ENCODE measurements at regions not wholly inside any gene's neighbourhood (a gene's known extent, or its start where the extent isn't known, plus 50 kb on each side); places are given as distances from the start of the nearest gene placed in this dataset.

GRCh38 chrX:69386681-69387080, 117.4 kb upstream of the NALF2 start:
- WGBS, 2 donors = 83 to 86% methylated on average over 2 of the region's 2 CpGs
- Histone ChIP-seq H3K9me3 (no peaks in the 10 kb centered on the region), H3K4me3 (no peak overlapping the region), H3K27me3 (no peaks in the 10 kb centered on the region), H3K4me1 (no peaks in the 10 kb centered on the region), H3K36me3 (no peaks in the 10 kb centered on the region), H3K27ac (no peak overlapping the region)
- ATAC-seq (ENCODE audit: low FRiP score in 2 of 2) = no peak
- TF ChIP-seq EP300 (IDR thresholded peaks at IDR 0.05) = no peak
- no peak for TF ChIP-seq CTCF (IDR thresholded peaks at IDR 0.05)
- TF ChIP-seq POLR2A (IDR thresholded peaks at IDR 0.05) = no peak
- TF ChIP-seq POLR2AphosphoS5 (IDR thresholded peaks at IDR 0.05) = no peak
- no peak for DNase-seq

- H3K36me3 ChIP-seq = no peaks in the 10 kb centered on the region
- H3K27ac ChIP-seq = no peak overlapping the region
- no peak for DNase-seq
- no peak for ATAC-seq (ENCODE audit: low FRiP score in 2 of 2)
- H3K4me1 ChIP-seq = no peaks in the 10 kb centered on the region
- no peaks in the 10 kb centered on the region for H3K27me3 ChIP-seq
- TF ChIP-seq POLR2AphosphoS5 (IDR thresholded peaks at IDR 0.05) (no peak), EP300 (IDR thresholded peaks at IDR 0.05) (no peak), POLR2A (IDR thresholded peaks at IDR 0.05) (no peak), CTCF (IDR thresholded peaks at IDR 0.05) (no peak)
- H3K9me3 ChIP-seq = peaks cover 0 to 9% (median 0%) of the 10 kb centered on the region in 4 donors
- WGBS, 2 donors = 76 to 80% methylated on average over 1 to 3 of the region's 3 CpGs
- no peak overlapping the region for H3K4me3 ChIP-seq
These were observed 124.7 kb upstream of the NALF2 start for GRCh38 chrX:69379412-69379811.

- no peak for ATAC-seq (ENCODE audit: low FRiP score in 2 of 2)
- H3K4me1 ChIP-seq = no peaks in the 10 kb centered on the region
- H3K27me3 ChIP-seq = no peaks in the 10 kb centered on the region
- TF ChIP-seq POLR2AphosphoS5 (IDR thresholded peaks at IDR 0.05) = no peak
- TF ChIP-seq POLR2A (IDR thresholded peaks at IDR 0.05) = no peak
- TF ChIP-seq EP300 (IDR thresholded peaks at IDR 0.05) = no peak
- no peak for TF ChIP-seq CTCF (IDR thresholded peaks at IDR 0.05)
- no peak overlapping the region for H3K27ac ChIP-seq
- H3K4me3 ChIP-seq = no peak overlapping the region
- WGBS, 2 donors = 67 to 74% methylated on average over 1 of the region's 1 CpG
- H3K36me3 ChIP-seq = no peaks in the 10 kb centered on the region
- peaks cover 0 to 9% (median 0%) of the 10 kb centered on the region in 4 donors for H3K9me3 ChIP-seq
- DNase-seq = no peak
These were observed 129.6 kb upstream of the NALF2 start for GRCh38 chrX:69374569-69374968.

- ATAC-seq (ENCODE audit: low FRiP score in 2 of 2) (no peak), DNase-seq (no peak)
- Histone ChIP-seq H3K27me3 (no peaks in the 10 kb centered on the region), H3K36me3 (no peaks in the 10 kb centered on the region), H3K27ac (no peak overlapping the region), H3K4me1 (no peaks in the 10 kb centered on the region), H3K9me3 (peaks cover 0 to 8% (median 0%) of the 10 kb centered on the region in 4 donors), H3K4me3 (no peak overlapping the region)
- TF ChIP-seq POLR2A (IDR thresholded peaks at IDR 0.05) (no peak), EP300 (IDR thresholded peaks at IDR 0.05) (no peak), CTCF (IDR thresholded peaks at IDR 0.05) (no peak), POLR2AphosphoS5 (IDR thresholded peaks at IDR 0.05) (no peak)
These were observed 131.7 kb upstream of the NALF2 start for GRCh38 chrX:69372435-69372834.

- ATAC-seq (ENCODE audit: low FRiP score in 2 of 2) (no peak), DNase-seq (no peak)
- Histone ChIP-seq H3K4me3 (no peak overlapping the region), H3K27ac (no peak overlapping the region), H3K9me3 (no peaks in the 10 kb centered on the region), H3K27me3 (no peaks in the 10 kb centered on the region), H3K36me3 (no peaks in the 10 kb centered on the region), H3K4me1 (no peaks in the 10 kb centered on the region)
- WGBS, 2 donors = 67 to 83% methylated on average over 1 of the region's 1 CpG
- TF ChIP-seq POLR2A (IDR thresholded peaks at IDR 0.05) (no peak), POLR2AphosphoS5 (IDR thresholded peaks at IDR 0.05) (no peak), EP300 (IDR thresholded peaks at IDR 0.05) (no peak), CTCF (IDR thresholded peaks at IDR 0.05) (no peak)
These were observed 133.0 kb upstream of the NALF2 start for GRCh38 chrX:69371159-69371558.

Measured in upper lobe of left lung (tissue), 6 donors.